ENCODE measurements at regions not wholly inside any gene's neighbourhood (a gene's known extent, or its start where the extent isn't known, plus 50 kb on each side); places are given as distances from the start of the nearest gene placed in this dataset.

DNA sequence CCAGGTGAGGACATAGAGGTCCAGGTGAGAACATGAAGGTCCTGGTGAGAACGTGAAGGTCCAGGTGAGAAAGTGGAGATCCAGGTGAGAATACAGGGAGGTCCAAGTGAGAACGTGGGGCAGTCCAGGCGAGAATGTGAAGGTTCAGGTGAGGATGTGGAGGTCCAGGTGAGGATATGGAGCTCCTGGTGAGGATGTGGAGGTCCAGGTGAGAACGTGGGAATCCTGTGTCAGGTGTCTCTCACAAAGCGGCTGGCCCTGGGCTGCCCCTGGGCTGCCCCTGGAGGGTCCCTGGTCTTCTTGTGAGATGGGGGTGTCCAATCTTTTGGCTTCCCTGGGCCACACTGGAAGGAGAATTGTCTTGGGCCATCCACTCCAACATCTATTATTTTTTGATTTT, 133.4 kb downstream of the MRPL36 start:
- Histone ChIP-seq H3K4me3 (ENCODE audit: low read depth in 2 of 2, low read length in 1 of 2) (no peak overlapping the region), H3K9me3 (no peaks in the 10 kb centered on the region), H3F3A (replicated peaks; ENCODE audit: insufficient read depth) (no peaks in the 10 kb centered on the region), H3K79me2 (ENCODE audit: insufficient read depth) (no peaks in the 10 kb centered on the region), H3K9ac (no peak overlapping the region), H3K4me1 (ENCODE audit: control insufficient read depth in 1 of 2, insufficient read depth in 2 of 2, low read depth in 1 of 2, low read length in 1 of 2) (no peaks in the 10 kb centered on the region), H3K36me3 (replicated peaks in 1 of 2; ENCODE audit: control insufficient read depth in 1 of 2, insufficient read depth in 2 of 2, low read length in 1 of 2) (no peaks in the 10 kb centered on the region), H3K27me3 (ENCODE audit: insufficient read depth) (peaks cover 82% of the 10 kb centered on the region), H3K4me2 (no peak overlapping the region), H2AFZ (ENCODE audit: low read depth) (no peak overlapping the region), H3K9me2 (no peaks in the 10 kb centered on the region), H4K20me1 (ENCODE audit: insufficient read depth) (no peaks in the 10 kb centered on the region), H3K27ac (ENCODE audit: low read depth in 2 of 2, low read length in 1 of 2) (no peak overlapping the region)
- POLR2A ChIA-PET: no interaction called here
- peak; percentile 5 for DNase-seq
- CTCF ChIA-PET: interaction anchor here (0.8 to 2.4 kb wide), 3 partner anchors 9 to 21 kb away, joined by 3 to 5 read pairs (median 3); no protein-coding TSS in a partner anchor
- 17% methylated on average over 5 of the region's 5 CpGs for WGBS (ENCODE audit: low lambda C conversion rate)
- TF ChIP-seq, protein P1, sequence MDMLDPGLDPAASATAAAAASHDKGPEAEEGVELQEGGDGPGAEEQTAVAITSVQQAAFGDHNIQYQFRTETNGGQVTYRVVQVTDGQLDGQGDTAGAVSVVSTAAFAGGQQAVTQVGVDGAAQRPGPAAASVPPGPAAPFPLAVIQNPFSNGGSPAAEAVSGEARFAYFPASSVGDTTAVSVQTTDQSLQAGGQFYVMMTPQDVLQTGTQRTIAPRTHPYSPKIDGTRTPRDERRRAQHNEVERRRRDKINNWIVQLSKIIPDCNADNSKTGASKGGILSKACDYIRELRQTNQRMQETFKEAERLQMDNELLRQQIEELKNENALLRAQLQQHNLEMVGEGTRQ (IDR thresholded peaks at IDR 0.05; ENCODE audit: borderline replicate concordance, low read depth, low read length): no peak
- TF ChIP-seq NRF1 (IDR thresholded peaks at IDR 0.05; ENCODE audit: low read depth, low read length): no peak
- TF ChIP-seq, protein P2, sequence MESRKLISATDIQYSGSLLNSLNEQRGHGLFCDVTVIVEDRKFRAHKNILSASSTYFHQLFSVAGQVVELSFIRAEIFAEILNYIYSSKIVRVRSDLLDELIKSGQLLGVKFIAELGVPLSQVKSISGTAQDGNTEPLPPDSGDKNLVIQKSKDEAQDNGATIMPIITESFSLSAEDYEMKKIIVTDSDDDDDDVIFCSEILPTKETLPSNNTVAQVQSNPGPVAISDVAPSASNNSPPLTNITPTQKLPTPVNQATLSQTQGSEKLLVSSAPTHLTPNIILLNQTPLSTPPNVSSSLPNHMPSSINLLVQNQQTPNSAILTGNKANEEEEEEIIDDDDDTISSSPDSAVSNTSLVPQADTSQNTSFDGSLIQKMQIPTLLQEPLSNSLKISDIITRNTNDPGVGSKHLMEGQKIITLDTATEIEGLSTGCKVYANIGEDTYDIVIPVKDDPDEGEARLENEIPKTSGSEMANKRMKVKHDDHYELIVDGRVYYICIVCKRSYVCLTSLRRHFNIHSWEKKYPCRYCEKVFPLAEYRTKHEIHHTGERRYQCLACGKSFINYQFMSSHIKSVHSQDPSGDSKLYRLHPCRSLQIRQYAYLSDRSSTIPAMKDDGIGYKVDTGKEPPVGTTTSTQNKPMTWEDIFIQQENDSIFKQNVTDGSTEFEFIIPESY (IDR thresholded peaks at IDR 0.05; ENCODE audit: borderline replicate concordance, low read depth): no peak
- TF ChIP-seq, protein P3, sequence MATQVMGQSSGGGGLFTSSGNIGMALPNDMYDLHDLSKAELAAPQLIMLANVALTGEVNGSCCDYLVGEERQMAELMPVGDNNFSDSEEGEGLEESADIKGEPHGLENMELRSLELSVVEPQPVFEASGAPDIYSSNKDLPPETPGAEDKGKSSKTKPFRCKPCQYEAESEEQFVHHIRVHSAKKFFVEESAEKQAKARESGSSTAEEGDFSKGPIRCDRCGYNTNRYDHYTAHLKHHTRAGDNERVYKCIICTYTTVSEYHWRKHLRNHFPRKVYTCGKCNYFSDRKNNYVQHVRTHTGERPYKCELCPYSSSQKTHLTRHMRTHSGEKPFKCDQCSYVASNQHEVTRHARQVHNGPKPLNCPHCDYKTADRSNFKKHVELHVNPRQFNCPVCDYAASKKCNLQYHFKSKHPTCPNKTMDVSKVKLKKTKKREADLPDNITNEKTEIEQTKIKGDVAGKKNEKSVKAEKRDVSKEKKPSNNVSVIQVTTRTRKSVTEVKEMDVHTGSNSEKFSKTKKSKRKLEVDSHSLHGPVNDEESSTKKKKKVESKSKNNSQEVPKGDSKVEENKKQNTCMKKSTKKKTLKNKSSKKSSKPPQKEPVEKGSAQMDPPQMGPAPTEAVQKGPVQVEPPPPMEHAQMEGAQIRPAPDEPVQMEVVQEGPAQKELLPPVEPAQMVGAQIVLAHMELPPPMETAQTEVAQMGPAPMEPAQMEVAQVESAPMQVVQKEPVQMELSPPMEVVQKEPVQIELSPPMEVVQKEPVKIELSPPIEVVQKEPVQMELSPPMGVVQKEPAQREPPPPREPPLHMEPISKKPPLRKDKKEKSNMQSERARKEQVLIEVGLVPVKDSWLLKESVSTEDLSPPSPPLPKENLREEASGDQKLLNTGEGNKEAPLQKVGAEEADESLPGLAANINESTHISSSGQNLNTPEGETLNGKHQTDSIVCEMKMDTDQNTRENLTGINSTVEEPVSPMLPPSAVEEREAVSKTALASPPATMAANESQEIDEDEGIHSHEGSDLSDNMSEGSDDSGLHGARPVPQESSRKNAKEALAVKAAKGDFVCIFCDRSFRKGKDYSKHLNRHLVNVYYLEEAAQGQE (IDR thresholded peaks at IDR 0.05; ENCODE audit: low read depth, low read length): no peak
- no peak for TF ChIP-seq EZH2phosphoT487 (IDR thresholded peaks at IDR 0.05; ENCODE audit: borderline replicate concordance, low read depth)
- TF ChIP-seq YY1 (IDR thresholded peaks at IDR 0.05; ENCODE audit: low read depth): no peak
- TF ChIP-seq, protein P4, sequence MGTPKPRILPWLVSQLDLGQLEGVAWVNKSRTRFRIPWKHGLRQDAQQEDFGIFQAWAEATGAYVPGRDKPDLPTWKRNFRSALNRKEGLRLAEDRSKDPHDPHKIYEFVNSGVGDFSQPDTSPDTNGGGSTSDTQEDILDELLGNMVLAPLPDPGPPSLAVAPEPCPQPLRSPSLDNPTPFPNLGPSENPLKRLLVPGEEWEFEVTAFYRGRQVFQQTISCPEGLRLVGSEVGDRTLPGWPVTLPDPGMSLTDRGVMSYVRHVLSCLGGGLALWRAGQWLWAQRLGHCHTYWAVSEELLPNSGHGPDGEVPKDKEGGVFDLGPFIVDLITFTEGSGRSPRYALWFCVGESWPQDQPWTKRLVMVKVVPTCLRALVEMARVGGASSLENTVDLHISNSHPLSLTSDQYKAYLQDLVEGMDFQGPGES (IDR thresholded peaks at IDR 0.05; ENCODE audit: low read depth, low read length): no peak
- no peak for TF ChIP-seq SMC3 (IDR thresholded peaks at IDR 0.05; ENCODE audit: low read depth, low read length)
- TF ChIP-seq GABPA (IDR thresholded peaks at IDR 0.05; ENCODE audit: low read depth): no peak
- TF ChIP-seq RXRA (IDR thresholded peaks at IDR 0.05; ENCODE audit: borderline replicate concordance, low read depth): no peak
- TF ChIP-seq FOXM1 (IDR thresholded peaks at IDR 0.05; ENCODE audit: low read depth): no peak
- no peak for TF ChIP-seq SIN3A (IDR thresholded peaks at IDR 0.05; ENCODE audit: borderline replicate concordance, low read depth, low read length)
- TF ChIP-seq POLR2AphosphoS5 (IDR thresholded peaks at IDR 0.05; ENCODE audit: low read depth, low read length): no peak
- no peak for TF ChIP-seq NFIC (IDR thresholded peaks at IDR 0.05; ENCODE audit: borderline replicate concordance)
